GM12875 (cell line): ENCODE measurements at regions not wholly inside any gene's neighbourhood (a gene's known extent, or its start where the extent isn't known, plus 50 kb on each side); places are given as distances from the start of the nearest gene placed in this dataset.

Source experiments
- H3K4me3 ChIP-seq: one replicate; pipeline ENCODE4 v1.5.1; 2011; ENCODE audit warnings: low read depth, low read length, control low read depth
- CTCF ChIP-seq: IDR thresholded peaks from 2 replicates; pipeline ENCODE4 v1.5.1; 2011; ENCODE audit warnings: low read depth, mild to moderate bottlenecking, control low read depth, inconsistent platforms, low read length, moderate library complexity, borderline replicate concordance; ENCODE audit not compliant: insufficient read depth

- no peak for TF ChIP-seq CTCF
- H3K4me3 ChIP-seq, result no peak overlapping the region
Observed at GRCh38 chr4:29867412-29867811, 852.8 kb upstream of the PCDH7 start.

- H3K4me3 ChIP-seq, result no peak overlapping the region
- TF ChIP-seq CTCF, result no peak
Observed at GRCh38 chr4:29900336-29900735, 819.8 kb upstream of the PCDH7 start.

GRCh38 chr4:29908276-29908675 lies 811.9 kb upstream of the PCDH7 start:
- H3K4me3 ChIP-seq, result no peak overlapping the region
- no peak for TF ChIP-seq CTCF

- no peak overlapping the region for H3K4me3 ChIP-seq
- TF ChIP-seq CTCF, result no peak
Observed at GRCh38 chr4:29927895-29928294, 792.3 kb upstream of the PCDH7 start.

- no peak overlapping the region for H3K4me3 ChIP-seq
- TF ChIP-seq CTCF, result no peak
Observed at GRCh38 chr4:29948451-29948850, 771.7 kb upstream of the PCDH7 start.

- no peak for TF ChIP-seq CTCF
- no peak overlapping the region for H3K4me3 ChIP-seq
Observed at GRCh38 chr4:29948858-29949257, 771.3 kb upstream of the PCDH7 start.

GRCh38 chr4:29966386-29966785 lies 753.8 kb upstream of the PCDH7 start:
- H3K4me3 ChIP-seq, result no peak overlapping the region
- TF ChIP-seq CTCF, result no peak
